ENCODE measurements at regions not wholly inside any gene's neighbourhood (a gene's known extent, or its start where the extent isn't known, plus 50 kb on each side); places are given as distances from the start of the nearest gene placed in this dataset.

GRCh38 chr21:17900990-17901385 lies 81.8 kb upstream of the C21orf91 start:
- no peak for TF ChIP-seq CHD2 (IDR thresholded peaks at IDR 0.05; ENCODE audit: low read length)
- TF ChIP-seq CTCF (IDR thresholded peaks at IDR 0.05; ENCODE audit: control extremely low read depth in 1 of 3, insufficient read depth in 1 of 3, low read depth in 1 of 3, low read length in 3 of 3), result no peak
- no peak for TF ChIP-seq HDAC2 (IDR thresholded peaks at IDR 0.05; ENCODE audit: borderline replicate concordance in 1 of 2, low read depth in 2 of 2, low read length in 2 of 2)
- TF ChIP-seq EP300 (IDR thresholded peaks at IDR 0.05; ENCODE audit: borderline replicate concordance in 1 of 2, low read depth in 2 of 2, low read length in 2 of 2), result no peak
- TF ChIP-seq POLR2AphosphoS5 (IDR thresholded peaks at IDR 0.05; ENCODE audit: low read depth, low read length), result no peak
- no peak for TF ChIP-seq POLR2A (IDR thresholded peaks at IDR 0.05; ENCODE audit: control extremely low read depth in 1 of 2, low read depth in 2 of 2, low read length in 2 of 2)
- TF ChIP-seq CEBPB (IDR thresholded peaks at IDR 0.05; ENCODE audit: low read depth, low read length), result no peak
